Lower leg skin (tissue), 3 donors: ENCODE measurements at regions not wholly inside any gene's neighbourhood (a gene's known extent, or its start where the extent isn't known, plus 50 kb on each side); places are given as distances from the start of the nearest gene placed in this dataset.

Source experiments
- POLR2A ChIP-seq, 2 donors: fragments of 450-650 bp; IDR thresholded peaks; one replicate each; pipeline ENCODE4 v1.6.1; 2016 to 2017; ENCODE audit warnings: antibody characterized with exemption in 2 of 2, mild to moderate bottlenecking in 1 of 2, moderate library complexity in 1 of 2
- TF ChIP-seq, protein P1 (sequence below), 3 donors: fragments of 450-650 bp; IDR thresholded peaks; one replicate each; pipeline ENCODE4 v1.5.1; 2016; ENCODE audit warnings: antibody characterized with exemption in 3 of 3, mild to moderate bottlenecking in 3 of 3, moderate library complexity in 2 of 3

- no peak for TF ChIP-seq POLR2A (IDR thresholded peaks at IDR 0.05)
- TF ChIP-seq, protein P1, sequence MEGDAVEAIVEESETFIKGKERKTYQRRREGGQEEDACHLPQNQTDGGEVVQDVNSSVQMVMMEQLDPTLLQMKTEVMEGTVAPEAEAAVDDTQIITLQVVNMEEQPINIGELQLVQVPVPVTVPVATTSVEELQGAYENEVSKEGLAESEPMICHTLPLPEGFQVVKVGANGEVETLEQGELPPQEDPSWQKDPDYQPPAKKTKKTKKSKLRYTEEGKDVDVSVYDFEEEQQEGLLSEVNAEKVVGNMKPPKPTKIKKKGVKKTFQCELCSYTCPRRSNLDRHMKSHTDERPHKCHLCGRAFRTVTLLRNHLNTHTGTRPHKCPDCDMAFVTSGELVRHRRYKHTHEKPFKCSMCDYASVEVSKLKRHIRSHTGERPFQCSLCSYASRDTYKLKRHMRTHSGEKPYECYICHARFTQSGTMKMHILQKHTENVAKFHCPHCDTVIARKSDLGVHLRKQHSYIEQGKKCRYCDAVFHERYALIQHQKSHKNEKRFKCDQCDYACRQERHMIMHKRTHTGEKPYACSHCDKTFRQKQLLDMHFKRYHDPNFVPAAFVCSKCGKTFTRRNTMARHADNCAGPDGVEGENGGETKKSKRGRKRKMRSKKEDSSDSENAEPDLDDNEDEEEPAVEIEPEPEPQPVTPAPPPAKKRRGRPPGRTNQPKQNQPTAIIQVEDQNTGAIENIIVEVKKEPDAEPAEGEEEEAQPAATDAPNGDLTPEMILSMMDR (IDR thresholded peaks at IDR 0.05): no peak
Observed at GRCh38 chr9:116096046-116096445, 57.5 kb upstream of the PAPPA start.
